Endothelial cell of umbilical vein (primary cell): ENCODE measurements at regions not wholly inside any gene's neighbourhood (a gene's known extent, or its start where the extent isn't known, plus 50 kb on each side); places are given as distances from the start of the nearest gene placed in this dataset.
"Not testable (repeated sequence)": the region's sequence is repeated elsewhere in the genome, so short reads cannot be mapped to it uniquely, and the experiment has no call there.

Experiments
- CTCF ChIP-seq, 2 donors: IDR thresholded peaks; 1 replicate in 1 of 2; 2 replicates in 1 of 2; pipeline ENCODE4 v1.5.1; 2011; ENCODE audit warnings: low read length in 2 of 2, mild to moderate bottlenecking in 2 of 2, moderate library complexity in 2 of 2, control low read depth in 1 of 2, inconsistent platforms in 1 of 2, low read depth in 1 of 2; ENCODE audit not compliant: insufficient read depth in 1 of 2; ENCODE audit errors: extremely low read depth in 1 of 2
- POLR2A ChIP-seq: IDR thresholded peaks from 2 replicates; pipeline ENCODE4 v1.6.1; 2012; ENCODE audit warnings: low read depth, mild to moderate bottlenecking, control low read depth, low read length

DNA sequence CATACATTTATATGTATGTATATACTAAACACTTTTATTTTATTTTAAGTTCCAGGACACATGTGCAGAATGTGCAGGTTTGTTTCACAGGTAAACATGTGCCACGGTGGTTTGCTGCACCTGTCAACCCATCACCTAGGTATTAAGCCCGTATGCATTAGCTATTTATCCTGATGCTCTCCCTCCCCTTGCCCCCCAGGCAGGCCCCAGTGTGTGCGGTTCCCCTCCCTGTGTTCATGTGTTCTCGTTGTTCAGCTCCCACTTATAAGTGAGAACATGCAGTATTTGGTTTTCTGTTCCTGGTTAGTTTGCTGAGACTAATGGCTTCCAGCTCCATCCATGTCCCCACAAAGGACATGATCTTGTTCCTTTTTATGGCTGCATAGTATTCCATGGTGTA, 158.3 kb downstream of the TMEM132E start:
- TF ChIP-seq POLR2A; CTCF (IDR thresholded peaks at IDR 0.05; ENCODE audit: extremely low read depth in 1 of 2, insufficient read depth in 1 of 2, low read depth in 1 of 2, low read length in 2 of 2): not testable (repeated sequence)
